Pancreas (tissue), 10 donors: ENCODE measurements at regions not wholly inside any gene's neighbourhood (a gene's known extent, or its start where the extent isn't known, plus 50 kb on each side); places are given as distances from the start of the nearest gene placed in this dataset.

Experiments
- ATAC-seq, 4 donors: fragments of 200-7000 bp; cut with Tn5 transposase; one replicate each; pipeline versions ENCODE4 v1.8.0 to v1.9.1; 2020; ENCODE audit warnings: mild to moderate bottlenecking in 4 of 4, moderate library complexity in 4 of 4
- DNase-seq, 6 donors: peaks; one replicate each; pipeline ENCODE4 v3.0.0-alpha.2; 2020
- FAIRE-seq: peaks from 2 replicates; lab custom pipeline; 2012; peaks lifted over from hg19 to GRCh38; lab: Jason Lieb, UNC
- H3K27ac ChIP-seq, 4 donors: fragments of 200-600 bp; sonication (generic); 1 replicate in 3 of 4; 2 replicates in 1 of 4; pipeline versions ENCODE4 v1.5.0 to v1.8.0; 2020
- H3K27me3 ChIP-seq, 4 donors: fragments of 200-600 bp; one replicate each; pipeline ENCODE4 v1.8.0; 2021
- H3K36me3 ChIP-seq, 3 donors: fragments of 200-600 bp; sonication (generic) in 1 of 3; one replicate each; pipeline versions ENCODE4 v1.5.0 to v1.8.0; 2020 to 2021
- H3K4me1 ChIP-seq, 3 donors: fragments of 200-600 bp; one replicate each; pipeline ENCODE4 v1.8.0; 2021
- H3K4me3 ChIP-seq, 4 donors: fragments of 200-600 bp; sonication (generic) in 2 of 4; one replicate each; pipeline versions ENCODE4 v1.5.0 to v1.8.0; 2020 to 2021
- H3K9me3 ChIP-seq, 4 donors: fragments of 200-600 bp; one replicate each; pipeline ENCODE4 v1.8.0; 2021
- WGBS, 2 donors: extraction: QIAGEN DNeasy Blood & Tissue Kit; methylation state at CpG; one replicate each; pipeline ENCODE4 v1.1.7; 2013; 5-methylcytosine and 5-hydroxymethylcytosine counted together
- intact Hi-C, 3 donors: fragments of 100-400 bp; cut with DNase I; formaldehyde crosslinking; loops; one replicate each; pipeline versions ENCODE4 v1.11.1 to v1.14.2; 2022
- TF ChIP-seq, protein P1 (sequence below), 4 donors: fragments of 200-600 bp; sonication (generic) in 3 of 4; IDR thresholded peaks; one replicate each; pipeline versions ENCODE4 v1.5.0 to v1.8.0; 2021; ENCODE audit warnings: antibody characterized with exemption in 4 of 4
- donor health status: healthy with polysubstance abuse.
- donor health status: DM: no; HTN: no; CAD: no; lungs with moderate emphysema.
- donor health status: DM: no; HTN: no; CAD: no.
- donor health status: control.
- donor health status: control.
- donor health status: Bipolar disorder and iron deficiency.
- donor health status: DM: yes; HTN: yes; CAD: no.
- donor health status: DM: no; HTN: no; CAD: no.
- donor health status: DM: no; HTN: no; CAD: no.
- donor health status: DM: yes; HTN: yes; CAD: no.

DNA sequence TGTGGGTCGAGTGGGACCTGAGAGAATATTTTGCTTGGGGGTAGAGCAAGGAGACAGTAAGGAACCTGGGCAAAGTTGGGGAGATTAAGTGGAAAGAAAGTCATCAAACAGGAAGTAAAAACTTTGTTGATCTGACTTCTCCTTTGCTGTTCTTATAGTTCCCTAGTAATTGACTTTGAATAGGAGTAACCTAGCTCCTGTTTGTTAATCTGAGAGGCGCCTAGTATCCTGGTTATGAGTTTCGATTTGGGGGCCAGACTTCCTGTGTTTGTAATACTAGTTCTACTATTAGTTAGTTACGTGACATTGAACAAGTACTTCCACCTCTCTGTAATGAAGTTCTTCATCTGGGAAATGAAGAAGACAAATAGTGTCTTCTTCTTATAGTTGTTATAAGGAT lies 99.1 kb downstream of the ZNF365 start:
- no peaks in the 10 kb centered on the region for H3K36me3 ChIP-seq
- DNase-seq (no peak), ATAC-seq (no peak), FAIRE-seq (no peak)
- H3K4me3 ChIP-seq: no peak overlapping the region
- H3K4me1 ChIP-seq: no peaks in the 10 kb centered on the region
- no peaks in the 10 kb centered on the region for H3K9me3 ChIP-seq
- 57 to 73% methylated on average over 4 of the region's 4 CpGs for WGBS, 2 donors
- TF ChIP-seq, protein P1, sequence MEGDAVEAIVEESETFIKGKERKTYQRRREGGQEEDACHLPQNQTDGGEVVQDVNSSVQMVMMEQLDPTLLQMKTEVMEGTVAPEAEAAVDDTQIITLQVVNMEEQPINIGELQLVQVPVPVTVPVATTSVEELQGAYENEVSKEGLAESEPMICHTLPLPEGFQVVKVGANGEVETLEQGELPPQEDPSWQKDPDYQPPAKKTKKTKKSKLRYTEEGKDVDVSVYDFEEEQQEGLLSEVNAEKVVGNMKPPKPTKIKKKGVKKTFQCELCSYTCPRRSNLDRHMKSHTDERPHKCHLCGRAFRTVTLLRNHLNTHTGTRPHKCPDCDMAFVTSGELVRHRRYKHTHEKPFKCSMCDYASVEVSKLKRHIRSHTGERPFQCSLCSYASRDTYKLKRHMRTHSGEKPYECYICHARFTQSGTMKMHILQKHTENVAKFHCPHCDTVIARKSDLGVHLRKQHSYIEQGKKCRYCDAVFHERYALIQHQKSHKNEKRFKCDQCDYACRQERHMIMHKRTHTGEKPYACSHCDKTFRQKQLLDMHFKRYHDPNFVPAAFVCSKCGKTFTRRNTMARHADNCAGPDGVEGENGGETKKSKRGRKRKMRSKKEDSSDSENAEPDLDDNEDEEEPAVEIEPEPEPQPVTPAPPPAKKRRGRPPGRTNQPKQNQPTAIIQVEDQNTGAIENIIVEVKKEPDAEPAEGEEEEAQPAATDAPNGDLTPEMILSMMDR (IDR thresholded peaks at IDR 0.05): no peak
- no peak overlapping the region for H3K27ac ChIP-seq
- intact Hi-C loops: no loop called here
- no peaks in the 10 kb centered on the region for H3K27me3 ChIP-seq

DNA sequence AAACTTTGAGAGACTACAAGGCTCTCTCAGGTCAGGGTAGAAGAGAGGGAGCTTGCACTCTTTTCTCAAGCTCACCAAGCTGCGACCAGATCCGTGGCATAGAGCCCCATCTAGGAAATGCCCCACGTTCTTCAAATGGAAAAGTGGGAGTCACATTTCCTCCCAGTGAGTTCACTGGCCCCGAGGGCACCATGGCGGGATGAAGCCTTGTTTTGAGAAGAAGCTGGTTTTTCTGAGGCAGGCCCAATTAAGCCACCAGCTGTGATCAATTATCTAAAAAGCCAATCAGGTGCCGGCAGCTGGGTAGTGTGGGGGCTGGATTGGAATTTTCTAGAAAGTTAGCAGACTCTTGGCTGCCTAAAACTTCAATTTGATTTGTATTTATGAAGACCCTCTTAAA lies 101.4 kb downstream of the ZNF365 start:
- Histone ChIP-seq H3K27me3 (no peaks in the 10 kb centered on the region), H3K4me3 (no peak overlapping the region), H3K4me1 (no peaks in the 10 kb centered on the region), H3K27ac (no peak overlapping the region), H3K9me3 (no peaks in the 10 kb centered on the region), H3K36me3 (no peaks in the 10 kb centered on the region)
- DNase-seq (no peak), FAIRE-seq (no peak), ATAC-seq (no peak)
- TF ChIP-seq, protein P1 (IDR thresholded peaks at IDR 0.05): no peak
- intact Hi-C loops: no loop called here
- WGBS, 2 donors: 61 to 62% methylated on average over 6 of the region's 6 CpGs

DNA sequence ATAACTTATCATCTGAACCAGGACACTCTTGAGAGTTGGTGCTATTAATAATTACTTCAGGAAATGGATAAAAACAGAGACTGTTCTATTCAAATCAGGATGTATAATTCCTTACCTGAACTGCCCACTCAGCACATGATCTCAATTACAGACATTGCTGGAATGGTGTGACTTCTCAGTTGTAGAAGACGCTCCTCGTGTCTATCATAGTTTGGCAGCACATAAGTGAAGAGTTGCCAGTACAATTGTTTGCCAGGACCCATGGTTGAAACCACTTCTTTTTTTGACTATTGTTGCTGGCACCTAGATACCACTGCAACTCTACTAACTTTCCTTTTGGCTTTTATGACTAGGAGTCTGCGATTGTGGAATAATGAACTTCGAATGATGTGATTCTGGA lies 105.4 kb downstream of the ZNF365 start:
- no peak for FAIRE-seq
- WGBS, 2 donors: 66 to 75% methylated on average over 4 of the region's 4 CpGs

DNA sequence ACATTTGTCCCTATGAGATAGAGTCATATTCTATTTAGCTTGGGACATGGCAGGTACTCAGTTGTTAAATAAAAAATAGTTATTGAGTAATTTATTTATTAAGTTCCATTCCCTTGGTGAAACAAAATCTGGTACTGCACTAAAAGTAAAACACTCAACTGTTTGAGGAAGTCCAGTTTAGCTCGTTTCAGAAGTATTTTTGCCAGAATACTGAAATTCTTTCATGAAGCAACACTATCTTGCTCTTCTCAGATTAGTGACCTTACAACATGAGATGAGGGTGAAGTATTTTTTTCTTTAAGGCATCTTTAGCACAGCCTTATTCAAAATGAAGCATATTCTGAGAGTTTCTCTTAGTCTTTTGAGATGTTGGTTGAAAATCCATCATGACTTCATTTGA lies 106.0 kb downstream of the ZNF365 start:
- intact Hi-C loops: no loop called here
- no peaks in the 10 kb centered on the region for H3K4me1 ChIP-seq
- no peak overlapping the region for H3K27ac ChIP-seq
- no peaks in the 10 kb centered on the region for H3K36me3 ChIP-seq
- FAIRE-seq (no peak), ATAC-seq (no peak), DNase-seq (no peak)
- TF ChIP-seq, protein P1 (IDR thresholded peaks at IDR 0.05): no peak
- 10% methylated on average over 1 of the region's 1 CpG for WGBS, 2 donors
- no peaks in the 10 kb centered on the region for H3K27me3 ChIP-seq
- H3K4me3 ChIP-seq: no peak overlapping the region
- no peaks in the 10 kb centered on the region for H3K9me3 ChIP-seq

More for the DNA sequence above, 105.4 kb downstream of the ZNF365 start:
- Histone ChIP-seq H3K4me1 (no peaks in the 10 kb centered on the region), H3K9me3 (no peaks in the 10 kb centered on the region), H3K4me3 (no peak overlapping the region), H3K36me3 (no peaks in the 10 kb centered on the region), H3K27me3 (no peaks in the 10 kb centered on the region), H3K27ac (no peak overlapping the region)
- intact Hi-C loops: no loop called here
- ATAC-seq (no peak), DNase-seq (no peak)
- TF ChIP-seq, protein P1 (IDR thresholded peaks at IDR 0.05): no peak

DNA sequence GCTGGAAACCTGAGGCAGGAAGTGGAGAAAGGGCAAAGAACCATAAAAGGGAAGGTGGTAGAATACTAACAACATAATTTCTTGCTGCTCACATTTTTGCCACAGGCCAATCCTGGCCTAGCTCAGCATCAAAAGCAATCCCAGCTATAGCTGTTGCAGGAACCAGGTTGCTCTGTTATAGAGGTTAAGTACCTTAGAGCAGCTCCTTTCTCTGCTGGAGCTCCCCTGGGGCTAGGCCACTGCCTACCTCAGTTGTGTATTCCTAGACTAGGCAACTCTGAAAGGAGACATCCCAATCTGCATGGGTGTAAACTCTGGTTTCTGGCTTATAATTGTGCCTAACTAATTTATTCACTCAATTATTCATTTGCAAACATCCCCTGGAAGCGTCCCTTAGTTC lies 108.4 kb downstream of the ZNF365 start:
- H3K27ac ChIP-seq: no peak overlapping the region
- H3K9me3 ChIP-seq: no peaks in the 10 kb centered on the region
- H3K4me1 ChIP-seq: no peaks in the 10 kb centered on the region
- intact Hi-C loops: no loop called here
- H3K36me3 ChIP-seq: no peaks in the 10 kb centered on the region
- 43% methylated on average over 1 of the region's 1 CpG for WGBS, 2 donors
- H3K27me3 ChIP-seq: no peaks in the 10 kb centered on the region
- DNase-seq (no peak), ATAC-seq (no peak), FAIRE-seq (no peak)
- TF ChIP-seq, protein P1 (IDR thresholded peaks at IDR 0.05): no peak
- H3K4me3 ChIP-seq: no peak overlapping the region
